ENCODE measurements at regions not wholly inside any gene's neighbourhood (a gene's known extent, or its start where the extent isn't known, plus 50 kb on each side); places are given as distances from the start of the nearest gene placed in this dataset.
"Not testable (repeated sequence)": the region's sequence is repeated elsewhere in the genome, so short reads cannot be mapped to it uniquely, and the experiment has no call there.

- DNase-seq (ENCODE audit: low read depth in 1 of 2, low spot score in 1 of 2): no peak
These were observed 60.3 kb downstream of the EOMES start for GRCh38 chr3:27661797-27662196.

- peak; percentile 11 to 18 for DNase-seq (ENCODE audit: low read depth in 1 of 2, low spot score in 1 of 2)
These were observed 62.7 kb downstream of the EOMES start for GRCh38 chr3:27659279-27660021.

- no peak for DNase-seq (ENCODE audit: low read depth in 1 of 2, low spot score in 1 of 2)
These were observed 63.4 kb downstream of the EOMES start for GRCh38 chr3:27658741-27659140.

GRCh38 chr3:27657871-27658270 is 64.3 kb downstream of the EOMES start:
- DNase-seq (ENCODE audit: low read depth in 1 of 2, low spot score in 1 of 2): no peak

GRCh38 chr3:27657404-27657803 is 64.7 kb downstream of the EOMES start:
- no peak for DNase-seq (ENCODE audit: low read depth in 1 of 2, low spot score in 1 of 2)

GRCh38 chr3:27656790-27657189 is 65.3 kb downstream of the EOMES start:
- DNase-seq (ENCODE audit: low read depth in 1 of 2, low spot score in 1 of 2): no peak

GRCh38 chr3:27655547-27655946 is 66.6 kb downstream of the EOMES start:
- DNase-seq (ENCODE audit: low read depth in 1 of 2, low spot score in 1 of 2): no peak

- DNase-seq (ENCODE audit: low read depth in 1 of 2, low spot score in 1 of 2): no peak
These were observed 68.1 kb downstream of the EOMES start for GRCh38 chr3:27653803-27654558.

GRCh38 chr3:27649277-27649676 is 72.8 kb downstream of the EOMES start:
- DNase-seq (ENCODE audit: low read depth in 1 of 2, low spot score in 1 of 2): no peak

GRCh38 chr3:27646896-27647295 is 75.2 kb downstream of the EOMES start:
- no peak for DNase-seq (ENCODE audit: low read depth in 1 of 2, low spot score in 1 of 2)

- DNase-seq (ENCODE audit: low read depth in 1 of 2, low spot score in 1 of 2): no peak
These were observed 77.2 kb downstream of the EOMES start for GRCh38 chr3:27644941-27645340.

GRCh38 chr3:27643355-27643754 is 78.8 kb downstream of the EOMES start:
- no peak for DNase-seq (ENCODE audit: low read depth in 1 of 2, low spot score in 1 of 2)

- no peak for DNase-seq (ENCODE audit: low read depth in 1 of 2, low spot score in 1 of 2)
These were observed 79.3 kb downstream of the EOMES start for GRCh38 chr3:27642796-27643195.

- no peak for DNase-seq (ENCODE audit: low read depth in 1 of 2, low spot score in 1 of 2)
These were observed 80.1 kb downstream of the EOMES start for GRCh38 chr3:27641888-27642601.

GRCh38 chr3:27641271-27641800 is 80.8 kb downstream of the EOMES start:
- DNase-seq (ENCODE audit: low read depth in 1 of 2, low spot score in 1 of 2): no peak

- DNase-seq (ENCODE audit: low read depth in 1 of 2, low spot score in 1 of 2): no peak
These were observed 82.9 kb downstream of the EOMES start for GRCh38 chr3:27639271-27639670.

- DNase-seq (ENCODE audit: low read depth in 1 of 2, low spot score in 1 of 2): no peak
These were observed 83.5 kb downstream of the EOMES start for GRCh38 chr3:27638594-27638993.

GRCh38 chr3:27637346-27637995 is 84.7 kb downstream of the EOMES start:
- no peak for DNase-seq (ENCODE audit: low read depth in 1 of 2, low spot score in 1 of 2)

- not testable (repeated sequence) for DNase-seq (ENCODE audit: low read depth in 1 of 2, low spot score in 1 of 2)
These were observed 87.1 kb downstream of the EOMES start for GRCh38 chr3:27635006-27635405.

- DNase-seq (ENCODE audit: low read depth in 1 of 2, low spot score in 1 of 2): no peak
These were observed 88.9 kb downstream of the EOMES start for GRCh38 chr3:27633224-27633545.
